Heart left ventricle (tissue), 16 donors: ENCODE measurements at regions not wholly inside any gene's neighbourhood (a gene's known extent, or its start where the extent isn't known, plus 50 kb on each side); places are given as distances from the start of the nearest gene placed in this dataset.

Experiments
- ATAC-seq, 4 donors: fragments of 200-7000 bp; cut with Tn5 transposase; one replicate each; pipeline ENCODE4 v1.9.1; 2020 to 2022; ENCODE audit warnings: moderate library complexity in 4 of 4, mild to moderate bottlenecking in 3 of 4, moderate number of reproducible peaks in 1 of 4
- DNase-seq, 5 donors: peaks; one replicate each; pipeline ENCODE4 v3.0.0-alpha.2; 2020
- H3K27ac ChIP-seq, 12 donors: fragments of 200-600 bp; sonication (generic) in 4 of 12; one replicate each; pipeline versions ENCODE4 v1.5.0 to v1.8.0; 2016 to 2022; ENCODE audit warnings: mild to moderate bottlenecking in 2 of 12
- H3K27me3 ChIP-seq, 9 donors: fragments of 200-600 bp; sonication (generic) in 2 of 9; one replicate each; pipeline versions ENCODE4 v1.5.1 to v1.8.0; 2016 to 2022; ENCODE audit warnings: mild to moderate bottlenecking in 3 of 9
- H3K36me3 ChIP-seq, 9 donors: fragments of 200-600 bp; sonication (generic) in 2 of 9; one replicate each; pipeline versions ENCODE4 v1.5.0 to v1.8.0; 2018 to 2022; ENCODE audit warnings: mild to moderate bottlenecking in 2 of 9
- H3K4me1 ChIP-seq, 12 donors: fragments of 200-600 bp; sonication (generic) in 4 of 12; one replicate each; pipeline versions ENCODE4 v1.5.0 to v1.8.0; 2016 to 2022; ENCODE audit warnings: mild to moderate bottlenecking in 3 of 12
- H3K4me3 ChIP-seq, 12 donors: fragments of 200-600 bp; sonication (generic) in 4 of 12; one replicate each; pipeline versions ENCODE4 v1.5.0 to v1.8.0; 2017 to 2022; ENCODE audit warnings: mild to moderate bottlenecking in 9 of 12, moderate library complexity in 4 of 12
- H3K9me3 ChIP-seq, 12 donors: fragments of 200-600 bp; sonication (generic) in 4 of 12; one replicate each; pipeline versions ENCODE4 v1.5.0 to v1.8.0; 2016 to 2022; ENCODE audit warnings: mild to moderate bottlenecking in 1 of 12
- POLR2A ChIP-seq, 2 donors: fragments of 450-650 bp; IDR thresholded peaks; one replicate each; pipeline ENCODE4 v1.6.1; 2017; ENCODE audit warnings: antibody characterized with exemption in 2 of 2, mild to moderate bottlenecking in 2 of 2, moderate library complexity in 2 of 2
- WGBS, 4 donors: extraction: QIAGEN DNeasy Blood & Tissue Kit in 2 of 4; methylation state at CpG; one replicate each; pipeline versions ENCODE4 v1.1.5 to v1.1.7; 2013 to 2018; 5-methylcytosine and 5-hydroxymethylcytosine counted together
- intact Hi-C, 10 donors: fragments of 100-400 bp; cut with DNase I; formaldehyde crosslinking; loops; one replicate each; pipeline versions ENCODE4 v1.11.1 to v1.14.2; 2022
- TF ChIP-seq, protein P1 (sequence below), 12 donors: fragments of 200-600 bp; sonication (generic) in 4 of 12; IDR thresholded peaks; one replicate each; pipeline versions ENCODE4 v1.5.0 to v1.8.0; 2018 to 2022; ENCODE audit warnings: antibody characterized with exemption in 12 of 12, mild to moderate bottlenecking in 5 of 12
- donor health status: ischemic (EF 13 %, LVEDD 7.1; RV severe dilation, severe dysfunction).
- donor health status: healthy with polysubstance abuse.
- donor health status: DM: no; HTN: yes; CAD: no.
- donor health status: DM: no; HTN: no; CAD: no.
- donor health status: ischemic (EF 25% LVEDD 6.9; RV normal size, moderate dysfunction).
- donor health status: ischemic (EF 25% LVEDD 5.7; RV mildly dilated, moderate dysfunction).
- donor health status: healthy.
- donor health status: DM: yes; HTN: yes; CAD: no.
- donor health status: ischemic (EF 35%, LVEDD 5.7; RV mildly dilated, moderate dysfunction).
- donor health status: nonischemic (EF 11% LVEDD 7.7; RV severe dilation, severe dysfunction).
- donor health status: DM: yes; HTN: yes; CAD: no.
- donor health status: PGD.
- donor health status: ischemic (EF 29% LVEDD 5.4; RV normal size, mild dysfunction).
- donor health status: nonischemic (EF 23%, LVEDD 6.1; RV moderate dilation, normal function).

DNA sequence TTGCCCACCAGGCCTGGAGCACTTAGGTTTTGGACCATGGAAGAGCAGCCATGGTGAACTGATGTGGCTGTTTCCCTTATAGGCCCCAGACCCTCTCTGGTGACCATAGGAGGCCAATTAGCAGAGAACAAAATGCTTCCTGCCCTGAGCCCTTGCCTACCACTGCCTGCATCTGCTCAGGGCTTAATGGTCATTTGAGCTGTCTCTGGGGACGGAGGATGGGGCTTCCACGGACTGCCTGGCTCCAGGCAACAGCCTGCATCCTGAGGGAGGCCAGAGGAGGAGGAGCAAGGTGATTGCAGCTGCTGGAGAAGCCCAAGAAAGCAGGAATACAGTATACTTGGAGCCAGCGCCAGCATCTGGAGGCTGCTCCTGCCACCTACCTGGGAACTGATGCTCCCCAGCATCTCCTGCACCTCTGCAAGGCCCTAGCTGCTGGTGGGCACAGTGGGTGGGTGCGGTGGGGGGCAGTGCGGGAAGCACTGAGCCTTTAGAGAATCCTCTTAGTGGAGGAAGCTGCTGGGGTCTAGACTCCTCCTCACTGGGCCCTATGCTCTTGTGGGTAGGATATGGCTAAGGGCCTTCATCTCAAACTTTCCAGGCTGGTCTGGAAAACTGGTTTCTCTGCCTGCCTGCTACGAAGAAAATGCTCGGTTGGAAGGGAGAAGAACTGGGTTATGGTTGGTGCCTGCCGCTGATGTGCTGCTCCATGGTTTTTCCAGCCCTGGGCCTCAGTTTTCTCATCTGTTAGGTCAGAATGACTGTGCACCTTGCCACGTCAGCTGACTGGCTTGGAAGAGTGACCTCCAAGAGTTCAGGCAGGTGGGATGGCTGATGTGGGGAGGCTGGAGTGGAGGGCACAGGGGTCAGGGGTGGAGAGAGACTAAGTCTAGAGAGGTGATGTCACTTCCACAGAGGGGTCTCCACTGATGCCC is 158.8 kb upstream of the PJA1 start:
- Histone ChIP-seq H3K4me1 (no peaks in the 10 kb centered on the region), H3K27ac (no peak overlapping the region), H3K36me3 (no peaks in the 10 kb centered on the region), H3K9me3 (peaks cover 0 to 2% (median 0%) of the 10 kb centered on the region in 12 donors), H3K27me3 (peaks cover 0 to 4% (median 0%) of the 10 kb centered on the region in 9 donors), H3K4me3 (no peak overlapping the region)
- ATAC-seq (no peak), DNase-seq (no peak)
- intact Hi-C loops: no loop called here
- WGBS, 4 donors: 56 to 81% (median 68%) methylated on average over 8 to 9 of the region's 9 CpGs
- TF ChIP-seq POLR2A (IDR thresholded peaks at IDR 0.05): no peak
- TF ChIP-seq, protein P1, sequence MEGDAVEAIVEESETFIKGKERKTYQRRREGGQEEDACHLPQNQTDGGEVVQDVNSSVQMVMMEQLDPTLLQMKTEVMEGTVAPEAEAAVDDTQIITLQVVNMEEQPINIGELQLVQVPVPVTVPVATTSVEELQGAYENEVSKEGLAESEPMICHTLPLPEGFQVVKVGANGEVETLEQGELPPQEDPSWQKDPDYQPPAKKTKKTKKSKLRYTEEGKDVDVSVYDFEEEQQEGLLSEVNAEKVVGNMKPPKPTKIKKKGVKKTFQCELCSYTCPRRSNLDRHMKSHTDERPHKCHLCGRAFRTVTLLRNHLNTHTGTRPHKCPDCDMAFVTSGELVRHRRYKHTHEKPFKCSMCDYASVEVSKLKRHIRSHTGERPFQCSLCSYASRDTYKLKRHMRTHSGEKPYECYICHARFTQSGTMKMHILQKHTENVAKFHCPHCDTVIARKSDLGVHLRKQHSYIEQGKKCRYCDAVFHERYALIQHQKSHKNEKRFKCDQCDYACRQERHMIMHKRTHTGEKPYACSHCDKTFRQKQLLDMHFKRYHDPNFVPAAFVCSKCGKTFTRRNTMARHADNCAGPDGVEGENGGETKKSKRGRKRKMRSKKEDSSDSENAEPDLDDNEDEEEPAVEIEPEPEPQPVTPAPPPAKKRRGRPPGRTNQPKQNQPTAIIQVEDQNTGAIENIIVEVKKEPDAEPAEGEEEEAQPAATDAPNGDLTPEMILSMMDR (IDR thresholded peaks at IDR 0.05): no peak

DNA sequence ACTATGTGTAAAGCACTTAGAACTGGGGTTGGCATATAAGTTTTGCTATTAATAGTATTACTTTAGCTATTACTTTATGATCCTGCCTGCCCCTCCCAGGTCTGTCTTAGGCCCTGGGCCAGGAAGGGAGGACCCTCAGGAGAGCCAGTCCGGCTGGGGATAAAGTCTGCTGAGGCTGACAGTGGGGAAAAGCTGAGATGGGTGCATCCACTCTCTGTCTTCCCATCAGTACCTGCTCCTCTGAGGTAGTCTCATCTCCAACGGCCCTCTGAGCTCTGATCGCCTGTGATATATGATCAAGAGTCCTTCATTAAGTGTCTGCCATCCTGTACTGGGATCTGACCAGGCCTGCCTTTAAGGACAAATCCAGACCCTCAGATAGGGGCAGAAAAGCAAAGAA is 156.5 kb upstream of the PJA1 start:
- TF ChIP-seq POLR2A (IDR thresholded peaks at IDR 0.05): no peak
- TF ChIP-seq, protein P1 (IDR thresholded peaks at IDR 0.05): no peak
- Histone ChIP-seq H3K4me3 (no peak overlapping the region), H3K27me3 (peaks cover 0 to 4% (median 0%) of the 10 kb centered on the region in 9 donors), H3K4me1 (no peaks in the 10 kb centered on the region), H3K36me3 (no peaks in the 10 kb centered on the region), H3K27ac (no peak overlapping the region), H3K9me3 (no peaks in the 10 kb centered on the region)
- no peak for DNase-seq
- WGBS, 4 donors: 65 to 91% (median 76%) methylated on average over 3 of the region's 3 CpGs
- intact Hi-C loops: no loop called here
- no peak for ATAC-seq

DNA sequence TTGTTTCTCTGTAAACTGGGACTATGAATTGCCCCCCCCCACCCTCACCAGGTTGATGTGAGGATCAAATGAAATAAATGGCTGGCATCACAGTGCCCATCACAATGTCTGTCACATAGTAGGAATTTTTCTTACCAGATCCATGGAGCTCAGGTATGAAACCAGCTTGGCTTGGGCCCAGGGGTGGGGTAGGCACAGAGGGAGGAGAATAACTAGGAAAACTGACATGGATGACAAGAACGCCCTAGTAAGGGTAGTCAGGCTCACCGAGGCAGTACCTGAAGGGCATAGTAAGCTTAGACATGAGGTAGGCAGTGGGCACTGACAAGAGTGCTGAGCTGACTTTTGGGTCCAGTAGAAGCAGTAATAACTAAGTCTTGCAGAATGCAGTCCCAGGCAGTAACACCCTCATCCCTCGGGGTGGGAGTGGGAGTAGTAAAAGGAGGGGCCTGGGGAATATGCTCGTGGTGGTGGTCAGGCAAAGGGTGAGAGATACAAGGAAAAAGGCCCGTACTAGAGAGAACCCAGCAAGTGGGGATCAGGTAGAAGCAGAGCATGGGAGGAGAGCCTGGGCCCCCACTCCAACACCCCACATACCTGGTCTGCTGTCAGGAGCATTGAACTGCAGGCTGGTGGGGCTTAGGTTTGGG is 155.9 kb upstream of the PJA1 start:
- DNase-seq: no peak
- H3K4me1 ChIP-seq: no peaks in the 10 kb centered on the region
- TF ChIP-seq, protein P1 (IDR thresholded peaks at IDR 0.05): no peak
- TF ChIP-seq POLR2A (IDR thresholded peaks at IDR 0.05): no peak
- WGBS, 4 donors: 65 to 87% (median 81%) methylated on average over 5 of the region's 5 CpGs
- intact Hi-C loops: no loop called here
- H3K27me3 ChIP-seq: peaks cover 0 to 4% (median 0%) of the 10 kb centered on the region in 9 donors
- no peaks in the 10 kb centered on the region for H3K9me3 ChIP-seq
- no peaks in the 10 kb centered on the region for H3K36me3 ChIP-seq
- no peak overlapping the region for H3K27ac ChIP-seq
- H3K4me3 ChIP-seq: no peak overlapping the region
- no peak for ATAC-seq

DNA sequence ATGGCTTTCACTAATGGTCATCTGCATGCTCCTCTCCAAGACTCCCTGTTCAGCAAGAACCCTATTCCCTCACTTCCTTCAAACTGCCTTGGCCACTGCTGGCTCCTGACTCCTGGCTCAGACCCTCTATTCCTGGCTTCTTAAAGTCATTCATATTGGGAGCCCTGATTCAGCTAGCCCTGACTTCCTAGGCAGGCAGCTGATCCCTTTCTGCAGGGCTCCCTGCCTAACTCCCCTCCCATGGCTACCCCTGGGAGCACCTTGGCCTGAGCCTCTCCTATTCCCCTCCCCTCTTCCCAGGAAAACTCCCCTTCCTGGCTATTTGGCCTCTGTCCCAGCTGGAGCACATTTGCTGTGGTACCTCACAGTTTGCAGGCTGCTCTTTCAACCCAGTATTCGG is 154.9 kb upstream of the PJA1 start:
- no peak for TF ChIP-seq POLR2A (IDR thresholded peaks at IDR 0.05)
- TF ChIP-seq, protein P1 (IDR thresholded peaks at IDR 0.05): no peak
- 31 to 69% (median 52%) methylated on average over 1 of the region's 1 CpG for WGBS, 4 donors
- H3K4me1 ChIP-seq: no peaks in the 10 kb centered on the region
- H3K27me3 ChIP-seq: peaks cover 0 to 4% (median 0%) of the 10 kb centered on the region in 9 donors
- intact Hi-C loops: no loop called here
- H3K4me3 ChIP-seq: no peak overlapping the region
- no peak overlapping the region for H3K27ac ChIP-seq
- no peaks in the 10 kb centered on the region for H3K9me3 ChIP-seq
- H3K36me3 ChIP-seq: no peaks in the 10 kb centered on the region
- ATAC-seq (no peak), DNase-seq (no peak)
